MV-4-11 (cell line): ENCODE measurements at regions not wholly inside any gene's neighbourhood (a gene's known extent, or its start where the extent isn't known, plus 50 kb on each side); places are given as distances from the start of the nearest gene placed in this dataset.

ENCODE experiments used
- DNase-seq: peaks from one replicate; lab custom pipeline; 2025; lab: John Stamatoyannopoulos, UW

DNA sequence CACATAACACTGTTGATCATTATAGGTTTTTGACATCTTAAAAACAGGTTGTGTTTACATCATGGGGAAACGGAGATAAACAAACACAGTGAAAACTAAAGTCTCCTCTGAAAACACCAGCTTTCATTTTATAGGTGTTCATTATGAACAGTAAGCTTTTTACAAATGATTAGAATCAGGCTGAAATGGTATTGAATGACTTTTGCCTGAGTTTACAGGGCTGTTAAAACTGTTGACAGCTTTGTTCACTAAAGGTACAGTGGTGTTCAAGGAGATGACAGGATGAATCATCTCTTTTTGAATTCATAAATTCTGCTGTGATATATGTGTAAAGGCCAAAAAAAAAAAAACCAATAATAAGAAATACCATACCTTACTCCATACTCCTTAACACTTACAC is 184.6 kb upstream of the CNTN5 start:
- DNase-seq = no peak

DNA sequence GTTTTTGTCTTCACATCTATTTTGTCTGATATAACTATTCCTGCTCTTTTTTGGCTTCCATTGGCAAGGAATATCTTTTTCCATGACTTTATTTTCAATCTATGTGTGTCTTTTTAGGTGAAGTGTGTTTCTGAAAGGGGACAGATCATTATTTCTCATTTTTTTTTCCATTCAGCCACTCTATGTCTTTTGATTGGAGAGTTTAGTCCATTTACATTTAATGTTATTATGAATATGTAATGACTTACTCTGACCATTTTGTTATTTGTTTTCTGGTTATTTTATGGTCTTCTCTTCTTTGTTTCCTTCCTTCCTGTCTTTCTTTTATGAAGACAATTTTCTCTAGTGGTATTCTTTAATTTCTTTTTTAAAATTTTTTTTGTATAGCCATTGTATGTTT is 178.6 kb upstream of the CNTN5 start:
- no peak for DNase-seq

DNA sequence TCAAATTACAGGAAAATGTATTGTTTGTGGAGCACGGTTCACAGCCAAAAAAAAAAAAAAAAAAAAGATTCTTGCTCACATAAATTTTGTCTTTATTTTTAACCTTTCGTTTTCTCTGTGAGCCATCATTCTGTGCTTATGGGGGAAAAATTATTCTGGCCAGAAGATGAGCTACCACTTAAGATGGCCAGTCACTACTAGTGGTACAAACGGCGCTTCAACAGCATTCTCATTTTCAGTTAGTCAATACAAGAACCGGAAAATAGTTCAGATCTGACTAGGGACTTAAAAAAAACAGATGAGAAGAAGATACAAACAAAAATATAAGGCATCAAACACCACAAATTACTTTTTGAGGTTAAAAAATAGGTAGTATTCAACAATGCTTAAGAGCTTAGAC is 158.6 kb upstream of the CNTN5 start:
- DNase-seq = no peak

DNA sequence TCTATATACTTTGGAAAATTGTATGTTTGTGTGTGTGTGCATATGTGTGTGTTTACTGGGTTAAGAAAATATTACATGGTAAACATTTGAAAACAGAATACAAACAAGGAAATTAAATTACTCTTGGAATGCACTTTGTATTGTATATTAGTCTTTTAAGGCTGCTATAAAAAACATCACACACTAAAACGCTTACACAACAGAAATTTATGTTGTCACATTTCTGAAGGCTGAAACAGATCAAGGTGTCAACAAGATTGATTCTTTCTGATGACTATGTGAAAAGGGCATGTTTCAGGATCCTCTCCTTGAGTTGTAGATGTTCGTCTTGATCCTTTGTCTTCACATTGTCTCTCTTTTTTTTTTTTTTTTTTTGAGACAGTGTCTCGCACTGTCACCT is 149.1 kb upstream of the CNTN5 start:
- DNase-seq = no peak

DNA sequence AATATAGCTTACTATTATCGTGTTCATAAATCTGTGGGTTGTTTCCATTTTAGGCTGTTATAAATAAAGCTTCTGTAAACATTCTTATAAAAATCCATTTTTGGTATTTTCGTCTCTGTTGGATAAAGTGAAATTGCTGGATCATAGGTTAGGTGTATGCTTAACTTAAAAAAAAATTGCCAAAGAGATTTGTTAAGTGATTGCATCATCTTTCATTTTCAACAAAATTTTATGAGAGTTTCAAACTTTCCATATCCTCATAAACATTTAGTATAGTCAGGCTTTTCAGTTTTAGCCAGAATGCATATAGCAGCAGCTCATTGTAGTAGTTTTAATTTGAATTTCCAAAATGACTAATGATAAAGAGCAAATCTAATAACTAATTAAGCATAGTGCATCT is 146.7 kb upstream of the CNTN5 start:
- no peak for DNase-seq

DNA sequence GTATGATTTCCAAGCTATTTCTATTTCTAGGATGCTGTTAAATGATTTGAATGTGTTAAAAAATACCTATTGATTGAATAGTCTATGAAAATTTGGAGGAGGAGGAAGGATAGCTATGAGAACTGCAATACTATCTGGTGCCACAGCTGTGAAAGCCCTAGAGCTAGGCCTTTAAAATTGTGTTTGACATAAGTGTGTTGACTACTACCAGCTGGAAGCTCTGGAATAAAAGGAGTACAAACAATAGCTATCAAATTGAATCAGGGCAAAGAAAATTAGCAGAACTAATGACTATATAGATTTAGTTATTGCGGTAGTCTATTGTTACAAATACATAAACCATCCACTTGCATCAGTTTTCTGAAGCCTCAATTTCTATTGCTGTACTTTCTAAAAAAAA is 124.8 kb upstream of the CNTN5 start:
- no peak for DNase-seq

DNA sequence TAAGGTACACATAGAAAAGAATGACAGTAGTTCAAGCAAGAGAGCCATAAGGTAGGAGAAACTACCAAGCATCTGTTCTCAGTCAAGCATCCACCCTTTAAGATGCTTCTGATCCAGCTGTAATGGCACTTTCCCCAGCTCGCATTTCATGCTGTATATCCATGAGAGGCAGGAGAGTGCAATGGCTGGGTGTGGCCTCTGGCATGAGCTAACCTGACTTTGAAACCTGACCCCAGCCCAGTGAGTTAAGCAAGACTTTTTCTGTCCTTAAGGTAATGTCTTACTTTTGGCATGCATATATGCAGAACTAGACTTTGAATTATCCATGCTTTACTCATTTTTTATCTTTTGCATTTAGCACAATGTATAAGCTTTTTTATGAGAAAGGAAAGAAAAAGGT is 79.8 kb upstream of the CNTN5 start:
- no peak for DNase-seq

DNA sequence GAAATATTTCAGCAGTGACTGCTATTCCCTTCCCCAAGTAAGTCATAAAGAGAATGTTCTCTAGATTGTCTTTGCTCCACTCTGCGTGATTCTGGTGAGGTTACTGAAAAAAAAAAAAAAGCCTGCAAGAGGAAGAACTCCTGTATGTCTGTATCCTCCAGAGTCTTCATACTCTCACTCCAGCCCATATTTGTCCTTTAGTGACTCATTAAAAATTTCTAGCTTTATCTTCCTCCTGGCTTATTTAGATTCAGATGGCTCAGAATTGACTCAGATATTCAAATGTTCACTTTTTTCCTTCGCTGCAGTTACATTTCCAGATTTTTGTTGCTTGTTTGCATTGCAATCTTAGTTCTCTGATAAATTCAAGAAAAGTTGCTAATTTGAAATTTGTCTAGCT is 76.3 kb upstream of the CNTN5 start:
- no peak for DNase-seq

DNA sequence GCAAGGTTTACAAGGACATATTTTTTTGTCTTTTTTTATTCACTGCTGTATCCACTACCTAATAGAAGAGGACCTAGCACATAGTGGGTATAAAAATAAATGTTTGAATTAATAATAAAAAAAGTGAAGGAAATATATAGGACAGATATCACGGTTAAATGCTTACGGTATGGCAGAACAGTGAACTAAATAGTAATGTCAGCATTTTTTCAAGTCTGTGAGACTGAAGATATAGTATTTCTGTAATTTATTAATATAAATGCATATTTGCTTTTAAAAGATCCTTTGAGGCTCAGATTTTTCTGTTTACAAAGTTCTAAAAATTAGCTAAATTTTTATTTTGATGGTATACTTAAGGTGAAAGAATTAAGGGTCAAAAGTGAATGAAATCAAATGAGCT is 68.6 kb upstream of the CNTN5 start:
- no peak for DNase-seq

DNA sequence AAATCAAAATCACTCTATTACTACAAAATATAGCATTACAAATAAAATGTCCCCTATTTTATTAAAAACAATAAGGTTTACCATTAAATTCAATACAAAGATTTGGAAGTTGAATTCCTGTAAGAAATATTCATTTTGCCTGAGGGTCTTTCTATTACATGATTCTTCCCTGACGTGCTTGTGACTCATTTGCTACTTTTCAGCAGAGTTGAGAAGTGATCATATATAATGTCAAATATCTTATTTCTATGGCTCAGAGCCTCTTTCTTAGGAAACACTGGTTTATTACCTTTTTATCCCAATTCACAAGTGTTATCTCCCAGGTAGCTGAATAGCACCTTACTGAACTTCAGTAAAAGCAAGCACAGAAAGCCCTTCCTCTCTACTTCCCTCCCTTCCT is 65.2 kb upstream of the CNTN5 start:
- DNase-seq = no peak

DNA sequence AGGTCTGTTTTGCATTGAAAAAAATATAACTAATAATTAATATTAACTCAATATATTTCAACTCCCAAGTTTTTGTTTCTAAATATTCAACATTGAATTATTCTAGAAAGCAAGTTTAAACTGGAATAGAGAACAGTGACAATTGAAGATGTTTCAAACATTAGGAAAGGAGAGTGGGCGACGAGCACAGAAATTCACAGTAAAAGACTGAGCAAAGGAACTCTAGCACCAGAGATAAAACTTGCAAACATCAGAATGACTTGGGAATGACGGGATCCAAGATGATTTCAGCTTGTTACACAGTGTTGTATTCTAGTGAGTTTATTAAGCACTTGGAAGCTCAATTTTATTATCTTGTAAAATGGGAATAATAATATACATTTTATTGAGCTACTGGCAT is 56.6 kb upstream of the CNTN5 start:
- no peak for DNase-seq

DNA sequence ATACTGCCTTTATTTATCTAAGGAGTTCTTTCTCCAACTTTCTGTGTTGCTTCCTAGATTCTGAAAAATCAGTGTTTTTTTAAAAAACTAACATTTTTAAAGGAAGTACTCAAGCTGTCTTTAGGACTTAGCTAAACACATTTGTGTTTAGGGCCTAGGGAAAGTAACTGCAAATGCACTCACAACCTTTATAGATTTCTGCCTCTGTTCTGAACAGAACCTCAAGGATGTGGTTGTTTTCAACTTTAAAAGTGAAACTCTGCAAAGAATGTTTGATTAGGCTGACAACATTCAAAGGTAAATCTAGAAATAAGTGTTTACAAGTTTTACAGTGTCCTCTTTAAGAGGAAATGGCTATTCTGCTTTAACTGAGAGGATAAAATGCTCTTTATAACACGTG is 55.4 kb upstream of the CNTN5 start:
- no peak for DNase-seq

DNA sequence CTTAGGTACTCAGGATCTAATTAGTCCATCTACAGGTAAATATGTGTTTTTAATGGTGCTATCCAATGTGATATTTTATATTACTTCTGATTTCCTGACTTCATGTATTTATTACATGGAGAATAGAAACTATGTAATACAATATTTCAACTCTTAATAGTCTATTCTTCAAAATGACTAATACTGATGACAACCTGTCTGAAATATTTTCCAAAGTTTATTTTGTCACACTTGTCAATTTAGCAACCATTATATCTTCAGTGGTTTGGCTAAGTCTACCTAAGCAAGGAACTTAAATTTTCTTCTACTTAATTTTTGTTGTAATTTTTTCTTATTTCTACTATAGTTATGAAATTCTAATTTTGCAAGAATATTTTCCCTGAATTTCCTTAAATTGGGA is 55.0 kb upstream of the CNTN5 start:
- DNase-seq = no peak

DNA sequence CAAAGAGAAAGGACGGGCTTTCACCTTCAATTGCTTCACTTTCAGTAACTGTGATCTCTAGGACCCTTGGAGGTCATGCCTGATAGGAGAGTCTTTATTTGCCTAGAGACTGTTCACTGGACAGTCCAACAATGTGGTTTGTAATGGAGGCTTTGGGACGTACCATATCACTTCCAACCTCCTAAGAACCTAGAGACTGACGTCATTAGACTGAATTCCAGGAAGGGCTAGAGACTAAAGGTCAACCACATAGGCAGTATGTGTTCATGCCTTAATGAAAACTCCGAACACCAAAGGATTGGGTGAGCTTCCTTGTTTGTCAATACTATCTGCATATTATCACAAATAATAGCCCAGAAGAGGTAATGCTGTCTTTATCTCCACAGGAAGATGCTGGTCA is 53.7 kb upstream of the CNTN5 start:
- DNase-seq = no peak
